ENCODE measurements at regions not wholly inside any gene's neighbourhood (a gene's known extent, or its start where the extent isn't known, plus 50 kb on each side); places are given as distances from the start of the nearest gene placed in this dataset.

DNA sequence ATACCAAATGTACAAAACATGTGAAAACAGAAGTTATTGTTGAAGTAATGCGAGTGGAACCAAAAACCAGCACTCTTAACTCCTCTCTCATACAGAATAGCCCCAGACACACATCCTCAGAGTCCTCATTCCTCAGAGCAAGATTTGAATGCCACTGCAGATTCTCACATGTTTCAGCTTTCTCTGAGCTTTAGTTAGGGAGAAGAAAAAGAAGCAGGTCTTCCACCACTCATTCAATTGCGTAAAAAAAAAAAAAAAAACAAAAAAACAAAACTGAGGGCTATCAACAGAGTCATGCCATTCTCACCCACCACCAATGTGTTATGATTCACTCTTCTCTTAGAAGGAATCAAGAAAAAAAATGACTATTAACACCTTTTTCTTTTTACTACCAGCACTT is 287.7 kb downstream of the IPMK start:
- DNase-seq (ENCODE audit: extremely low spot score): no peak
- no peak overlapping the region for H3K4me3 ChIP-seq (ENCODE audit: low read depth, low read length)
- H3K27ac ChIP-seq (ENCODE audit: low read depth): no peak overlapping the region
- no peaks in the 10 kb centered on the region for H3K4me1 ChIP-seq (ENCODE audit: insufficient read depth)
- no peaks in the 10 kb centered on the region for H3K36me3 ChIP-seq (ENCODE audit: insufficient read depth)
- WGBS: 91% methylated on average over 2 of the region's 2 CpGs

DNA sequence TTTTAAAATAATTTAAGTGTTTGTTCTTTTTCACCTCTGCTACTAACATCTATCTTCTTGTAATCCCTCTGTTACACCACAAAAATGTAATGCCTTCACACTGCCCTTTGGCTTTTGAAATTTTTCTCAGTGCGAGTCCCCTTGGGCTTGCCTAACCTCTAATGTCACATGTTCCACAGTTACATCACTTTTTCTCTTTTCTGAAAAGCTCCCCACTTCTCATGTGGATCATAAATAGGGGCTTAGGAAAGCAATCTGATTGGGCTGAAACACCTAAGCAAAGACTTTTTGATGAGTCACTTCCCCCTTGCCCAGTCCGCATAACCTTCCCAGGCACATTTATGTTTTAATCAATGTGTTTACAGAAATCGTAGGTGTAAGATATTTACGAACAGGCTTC is 288.2 kb downstream of the IPMK start:
- no peak overlapping the region for H3K4me3 ChIP-seq (ENCODE audit: low read depth, low read length)
- H3K36me3 ChIP-seq (ENCODE audit: insufficient read depth): no peaks in the 10 kb centered on the region
- H3K27ac ChIP-seq (ENCODE audit: low read depth): no peak overlapping the region
- no peak for DNase-seq (ENCODE audit: extremely low spot score)
- 81% methylated on average over 4 of the region's 4 CpGs for WGBS
- no peaks in the 10 kb centered on the region for H3K4me1 ChIP-seq (ENCODE audit: insufficient read depth)

DNA sequence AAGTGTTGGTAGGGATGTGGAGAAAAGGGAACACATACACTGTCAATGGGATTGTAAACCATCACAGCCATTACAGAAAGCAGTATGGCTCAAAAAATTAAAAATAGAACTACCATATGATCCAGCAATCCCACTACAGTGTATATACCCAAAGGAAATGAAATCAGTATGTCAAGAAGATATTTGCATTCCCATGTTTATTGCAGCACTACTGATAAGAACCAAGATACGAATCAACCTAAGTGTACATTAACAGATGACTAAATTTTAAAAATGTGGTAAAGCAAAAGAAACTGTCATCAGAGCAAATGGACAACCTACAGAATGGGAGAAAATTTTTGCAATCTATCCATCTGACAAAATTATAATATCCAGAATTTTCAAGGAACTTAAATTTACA is 290.4 kb downstream of the IPMK start:
- no peaks in the 10 kb centered on the region for H3K4me1 ChIP-seq (ENCODE audit: insufficient read depth)
- H3K27ac ChIP-seq (ENCODE audit: low read depth): no peak overlapping the region
- 51% methylated on average over 1 of the region's 1 CpG for WGBS
- H3K36me3 ChIP-seq (ENCODE audit: insufficient read depth): no peaks in the 10 kb centered on the region
- no peak for DNase-seq (ENCODE audit: extremely low spot score)
- H3K4me3 ChIP-seq (ENCODE audit: low read depth, low read length): no peak overlapping the region

DNA sequence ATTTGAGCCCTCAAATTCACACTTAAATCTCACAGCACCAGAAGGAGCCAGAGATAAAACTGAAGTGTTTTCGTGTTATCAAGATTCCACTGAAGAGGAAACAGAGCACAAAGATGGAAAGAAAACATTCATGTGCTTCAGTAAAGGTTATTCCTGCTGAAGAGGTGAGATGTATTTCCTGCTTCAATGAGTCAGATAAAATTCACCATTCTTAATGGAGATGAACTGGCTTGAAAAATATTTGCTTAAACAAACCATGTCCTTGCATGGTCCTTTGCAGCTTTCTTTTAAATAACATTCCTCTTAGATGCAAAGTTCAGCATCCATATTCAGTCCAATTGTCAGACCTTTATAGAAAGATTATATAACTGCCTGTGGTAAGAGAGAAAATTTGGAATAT is 294.2 kb downstream of the IPMK start:
- no peak overlapping the region for H3K4me3 ChIP-seq (ENCODE audit: low read depth, low read length)
- DNase-seq (ENCODE audit: extremely low spot score): no peak
- no peaks in the 10 kb centered on the region for H3K4me1 ChIP-seq (ENCODE audit: insufficient read depth)
- no peaks in the 10 kb centered on the region for H3K36me3 ChIP-seq (ENCODE audit: insufficient read depth)
- WGBS: 51% methylated on average over 1 of the region's 1 CpG
- no peak overlapping the region for H3K27ac ChIP-seq (ENCODE audit: low read depth)

DNA sequence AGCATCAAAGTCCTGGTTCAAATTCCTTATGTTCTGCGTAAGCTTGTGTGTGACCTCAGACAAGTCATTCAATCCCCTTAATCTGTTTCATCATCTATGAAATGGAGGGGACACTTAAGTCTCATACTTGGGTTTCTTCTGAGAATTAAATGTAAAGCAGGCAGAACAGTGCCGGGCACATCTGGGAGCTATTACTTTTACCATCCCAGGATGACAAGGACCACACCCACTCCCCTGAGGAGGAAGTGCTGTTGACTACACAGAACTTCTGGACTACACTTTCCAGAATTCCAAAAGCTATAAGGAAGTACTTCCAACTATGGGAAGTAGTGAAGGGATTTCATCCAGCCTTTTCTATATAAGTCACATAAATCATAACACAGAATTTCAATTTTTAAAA is 294.9 kb downstream of the IPMK start:
- H3K27ac ChIP-seq (ENCODE audit: low read depth): no peak overlapping the region
- no peak for DNase-seq (ENCODE audit: extremely low spot score)
- WGBS: 77% methylated on average over 2 of the region's 2 CpGs
- no peaks in the 10 kb centered on the region for H3K4me1 ChIP-seq (ENCODE audit: insufficient read depth)
- no peak overlapping the region for H3K4me3 ChIP-seq (ENCODE audit: low read depth, low read length)
- H3K36me3 ChIP-seq (ENCODE audit: insufficient read depth): no peaks in the 10 kb centered on the region

DNA sequence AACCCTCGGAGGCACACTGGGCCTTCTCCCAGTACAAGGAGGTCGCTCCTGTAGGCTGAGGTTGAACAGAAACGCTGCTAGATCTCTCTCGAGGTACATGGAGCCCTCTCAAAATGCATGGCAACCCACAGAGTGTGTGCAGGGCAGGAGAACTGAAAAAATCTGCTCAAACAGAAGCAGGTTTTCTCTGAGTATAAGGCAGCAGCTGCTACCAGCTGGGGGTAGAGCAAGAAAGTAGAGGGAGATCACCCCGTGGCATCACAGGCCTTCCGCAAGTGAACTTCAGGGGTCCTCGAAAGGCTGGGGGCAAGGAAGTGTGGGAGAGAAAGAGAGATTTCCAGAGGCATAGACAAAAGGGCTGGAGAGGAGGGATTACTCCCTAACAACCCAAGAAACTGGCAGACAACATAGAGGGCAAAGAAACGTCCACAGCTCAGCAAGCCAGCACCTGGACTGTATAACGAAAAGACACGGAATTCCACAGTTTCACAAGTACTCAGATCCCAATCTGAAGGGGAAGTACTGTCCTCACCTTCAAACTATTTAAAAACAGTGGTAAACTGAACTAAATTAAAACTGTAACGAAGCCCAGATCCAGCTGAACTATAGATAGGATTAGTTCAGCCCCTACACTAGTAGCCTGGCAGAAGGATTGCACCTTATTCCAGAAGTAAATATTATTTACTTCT is 299.2 kb downstream of the IPMK start:
- no peak for DNase-seq (ENCODE audit: extremely low spot score)
- 79% methylated on average over 11 of the region's 11 CpGs for WGBS
- H3K4me3 ChIP-seq (ENCODE audit: low read depth, low read length): no peak overlapping the region
- no peaks in the 10 kb centered on the region for H3K4me1 ChIP-seq (ENCODE audit: insufficient read depth)
- no peak overlapping the region for H3K27ac ChIP-seq (ENCODE audit: low read depth)
- H3K36me3 ChIP-seq (ENCODE audit: insufficient read depth): no peaks in the 10 kb centered on the region

DNA sequence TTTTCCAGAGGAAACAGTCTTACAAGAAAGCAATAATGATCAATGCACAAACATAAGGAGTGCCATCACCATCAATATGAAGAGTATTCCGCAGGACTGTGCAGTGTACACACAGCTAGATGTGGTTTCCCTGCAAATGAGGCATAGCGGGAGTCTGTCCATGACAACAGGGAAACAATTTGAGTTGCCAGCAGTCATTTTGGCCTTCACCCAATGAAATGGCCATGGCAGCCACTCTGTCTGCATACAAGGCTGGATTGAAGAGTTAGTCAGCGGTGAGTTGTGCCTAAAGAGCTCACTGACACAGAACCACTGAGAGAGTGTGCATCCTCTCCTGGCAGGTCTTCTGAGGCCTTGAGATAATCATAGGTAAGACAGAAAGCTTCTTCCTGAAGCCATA is 303.3 kb downstream of the IPMK start:
- Histone ChIP-seq H3K27ac (ENCODE audit: low read depth) (no peak overlapping the region), H3K36me3 (ENCODE audit: insufficient read depth) (no peaks in the 10 kb centered on the region), H3K4me3 (ENCODE audit: low read depth, low read length) (no peak overlapping the region), H3K4me1 (ENCODE audit: insufficient read depth) (no peaks in the 10 kb centered on the region)
- 87% methylated on average over 3 of the region's 3 CpGs for WGBS
- DNase-seq (ENCODE audit: extremely low spot score): no peak

DNA sequence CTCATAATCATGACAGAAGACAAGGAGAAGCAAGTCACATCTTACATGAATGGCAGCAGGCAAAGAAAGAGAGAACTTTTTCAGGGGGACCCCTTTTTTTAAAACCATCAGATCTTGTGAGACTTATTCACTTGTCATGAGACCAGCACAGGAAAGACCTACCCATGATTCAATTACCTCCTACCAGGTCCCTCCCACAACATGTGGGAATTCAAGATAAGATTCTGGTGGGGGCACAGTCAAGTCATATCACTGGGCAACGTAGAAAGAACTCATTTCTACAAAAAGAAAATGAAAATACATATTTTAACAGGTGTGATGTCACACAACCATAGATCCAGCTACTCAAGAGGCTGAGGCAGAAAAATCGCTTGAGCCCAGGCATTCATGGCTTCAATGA is 304.1 kb downstream of the IPMK start:
- Histone ChIP-seq H3K27ac (ENCODE audit: low read depth) (no peak overlapping the region), H3K36me3 (ENCODE audit: insufficient read depth) (no peaks in the 10 kb centered on the region)
- WGBS: 60% methylated on average over 2 of the region's 2 CpGs

DNA sequence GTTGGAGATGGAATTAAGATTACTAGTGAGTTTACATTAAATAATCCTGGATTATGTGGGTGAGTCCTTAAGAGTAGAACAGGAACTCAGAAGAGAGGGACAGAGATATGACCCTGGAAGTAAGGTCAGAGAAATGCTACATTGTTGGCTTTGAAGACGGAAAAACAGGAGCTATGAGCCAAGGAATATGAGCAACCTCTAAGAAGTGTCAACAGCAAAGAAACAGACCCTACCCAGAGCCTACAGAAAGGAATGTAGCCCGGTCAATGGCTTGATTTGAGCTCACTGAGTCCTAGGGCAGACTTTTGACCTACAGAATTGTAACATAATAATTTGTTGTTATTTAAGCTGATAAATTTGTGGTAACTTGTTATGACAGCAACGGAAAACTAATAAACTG is 304.9 kb downstream of the IPMK start:
- H3K4me3 ChIP-seq (ENCODE audit: low read depth, low read length): no peak overlapping the region
- H3K4me1 ChIP-seq (ENCODE audit: insufficient read depth): no peaks in the 10 kb centered on the region
- no peak for DNase-seq (ENCODE audit: extremely low spot score)
- H3K27ac ChIP-seq (ENCODE audit: low read depth): no peak overlapping the region
- H3K36me3 ChIP-seq (ENCODE audit: insufficient read depth): no peaks in the 10 kb centered on the region
- WGBS: 55% methylated on average over 3 of the region's 3 CpGs

More for the DNA sequence above, 304.1 kb downstream of the IPMK start:
- no peak for DNase-seq (ENCODE audit: extremely low spot score)
- Histone ChIP-seq H3K4me3 (ENCODE audit: low read depth, low read length) (no peak overlapping the region), H3K4me1 (ENCODE audit: insufficient read depth) (no peaks in the 10 kb centered on the region)

DNA sequence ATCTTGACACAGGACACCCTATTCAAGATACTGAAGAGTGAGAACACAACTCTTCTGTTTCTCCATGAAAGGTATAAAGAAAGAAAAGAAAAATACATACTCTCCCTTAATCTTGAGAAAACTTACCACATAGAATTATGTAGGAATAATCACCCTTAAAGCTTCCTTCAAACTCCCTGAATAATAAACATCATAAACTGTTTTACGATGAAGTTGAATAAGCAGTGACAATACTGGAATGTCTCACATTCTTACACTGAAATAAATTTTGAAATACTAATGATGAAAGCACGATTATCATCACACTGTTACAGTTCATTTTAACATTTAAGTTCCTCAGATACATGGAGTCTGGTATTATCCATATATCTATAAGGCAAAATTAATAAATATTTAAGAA is 306.2 kb downstream of the IPMK start:
- no peak overlapping the region for H3K27ac ChIP-seq (ENCODE audit: low read depth)
- no peak for DNase-seq (ENCODE audit: extremely low spot score)
- no peak overlapping the region for H3K4me3 ChIP-seq (ENCODE audit: low read depth, low read length)
- no peaks in the 10 kb centered on the region for H3K36me3 ChIP-seq (ENCODE audit: insufficient read depth)
- 20% methylated on average over 2 of the region's 2 CpGs for WGBS
- H3K4me1 ChIP-seq (ENCODE audit: insufficient read depth): no peaks in the 10 kb centered on the region

DNA sequence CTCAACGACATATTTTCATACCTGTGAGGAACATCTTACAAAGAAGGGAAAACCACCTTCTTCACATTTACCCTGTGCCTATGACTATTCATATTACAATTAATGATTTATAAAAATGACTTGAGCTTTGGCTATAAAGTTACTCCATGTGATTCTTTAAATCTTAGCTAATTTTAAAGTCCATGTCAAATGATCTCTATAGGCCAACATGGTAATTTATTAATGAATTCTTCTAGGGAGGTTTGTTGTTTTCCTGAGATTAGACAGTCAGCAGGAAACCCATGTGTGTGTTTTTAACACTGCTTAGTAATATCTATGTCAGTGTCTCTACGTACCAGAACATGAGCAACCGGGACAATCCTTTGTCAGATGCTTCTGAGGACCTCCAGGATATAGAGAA is 307.3 kb downstream of the IPMK start:
- H3K4me3 ChIP-seq (ENCODE audit: low read depth, low read length): no peak overlapping the region
- WGBS: 45% methylated on average over 3 of the region's 3 CpGs
- no peak for DNase-seq (ENCODE audit: extremely low spot score)
- H3K36me3 ChIP-seq (ENCODE audit: insufficient read depth): no peaks in the 10 kb centered on the region
- H3K27ac ChIP-seq (ENCODE audit: low read depth): no peak overlapping the region
- H3K4me1 ChIP-seq (ENCODE audit: insufficient read depth): no peaks in the 10 kb centered on the region

DNA sequence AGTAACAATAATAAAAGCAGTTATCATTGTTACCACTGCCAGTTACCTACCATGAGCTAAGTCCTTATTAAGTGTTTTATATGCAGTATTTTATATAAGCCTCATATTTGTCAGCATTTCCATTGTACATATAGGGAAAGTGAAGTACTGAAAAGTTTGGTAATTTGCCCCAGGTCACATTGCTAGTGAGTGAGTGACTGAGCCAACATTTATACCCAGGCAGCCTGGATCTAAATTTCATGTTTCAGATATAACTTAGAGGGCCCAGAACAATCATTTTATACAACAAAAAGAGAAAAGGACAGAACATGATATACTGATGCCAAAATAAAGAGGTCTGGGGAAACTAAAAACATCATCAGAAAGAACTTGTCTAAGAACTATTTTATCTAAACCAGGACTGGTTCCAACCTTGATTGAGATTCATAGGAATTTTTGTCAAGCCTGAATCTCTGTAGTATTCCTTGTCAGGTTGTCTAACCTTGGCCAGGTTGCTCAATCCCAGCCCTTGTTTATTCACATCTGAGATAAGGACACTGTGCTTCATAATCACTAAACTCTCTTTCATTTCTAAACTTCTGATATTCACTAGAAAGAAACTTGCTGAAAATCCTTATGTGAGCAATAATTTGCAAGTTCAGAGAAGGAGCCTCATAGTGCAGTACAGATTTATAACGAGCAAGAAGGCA is 308.2 kb downstream of the IPMK start:
- H3K36me3 ChIP-seq (ENCODE audit: insufficient read depth): no peaks in the 10 kb centered on the region
- 39% methylated on average over 1 of the region's 1 CpG for WGBS
- no peak overlapping the region for H3K27ac ChIP-seq (ENCODE audit: low read depth)
- no peak overlapping the region for H3K4me3 ChIP-seq (ENCODE audit: low read depth, low read length)
- H3K4me1 ChIP-seq (ENCODE audit: insufficient read depth): no peaks in the 10 kb centered on the region
- DNase-seq (ENCODE audit: extremely low spot score): no peak

DNA sequence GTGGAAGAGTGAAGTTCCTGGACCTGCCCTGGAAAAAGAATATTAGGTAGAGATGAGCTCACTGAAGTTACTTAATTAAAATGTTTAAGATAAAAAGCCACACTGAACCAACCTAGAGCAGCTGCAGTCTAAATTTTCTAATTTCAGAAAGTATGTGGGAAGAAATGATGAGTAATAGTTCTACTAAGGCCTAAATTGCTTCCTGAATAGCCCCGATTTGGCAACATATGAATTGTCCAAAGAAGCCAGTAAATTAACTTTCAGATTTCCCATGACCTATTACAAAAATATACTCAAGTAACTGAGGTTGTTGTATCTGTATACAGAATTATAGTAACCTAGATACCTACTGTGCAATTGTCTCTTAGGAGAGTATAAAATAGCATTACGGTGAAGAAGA is 312.6 kb downstream of the IPMK start:
- Histone ChIP-seq H3K4me3 (ENCODE audit: low read depth, low read length) (no peak overlapping the region), H3K36me3 (ENCODE audit: insufficient read depth) (no peaks in the 10 kb centered on the region)
- 85% methylated on average over 2 of the region's 2 CpGs for WGBS

DNA sequence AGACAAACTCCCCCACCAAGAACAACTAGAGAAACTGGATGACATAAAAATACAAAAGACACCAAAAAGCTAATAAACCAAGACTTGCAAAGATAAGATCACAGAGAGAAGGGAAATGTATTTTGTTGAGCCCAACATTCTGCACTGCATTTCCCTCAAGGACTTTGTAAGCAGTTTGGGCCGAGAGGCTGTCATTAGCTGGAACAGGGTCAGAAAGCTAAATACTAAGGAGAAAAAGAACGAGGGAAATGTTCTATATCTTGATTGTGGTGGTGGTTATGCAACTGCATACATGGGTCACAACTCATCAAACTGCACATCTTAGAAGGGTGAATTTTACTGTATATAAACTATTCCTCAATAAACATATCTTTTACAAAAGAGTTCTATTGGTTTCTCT is 315.0 kb downstream of the IPMK start:
- Histone ChIP-seq H3K36me3 (ENCODE audit: insufficient read depth) (no peaks in the 10 kb centered on the region), H3K27ac (ENCODE audit: low read depth) (no peak overlapping the region), H3K4me1 (ENCODE audit: insufficient read depth) (no peaks in the 10 kb centered on the region), H3K4me3 (ENCODE audit: low read depth, low read length) (no peak overlapping the region)
- DNase-seq (ENCODE audit: extremely low spot score): no peak
- WGBS: 19% methylated on average over 2 of the region's 2 CpGs

More for the DNA sequence above, 312.6 kb downstream of the IPMK start:
- Histone ChIP-seq H3K4me1 (ENCODE audit: insufficient read depth) (no peaks in the 10 kb centered on the region), H3K27ac (ENCODE audit: low read depth) (no peak overlapping the region)
- no peak for DNase-seq (ENCODE audit: extremely low spot score)
